PC-9 (cell line): ENCODE measurements at regions not wholly inside any gene's neighbourhood (a gene's known extent, or its start where the extent isn't known, plus 50 kb on each side); places are given as distances from the start of the nearest gene placed in this dataset.

Experiments used
- EZH2 ChIP-seq: fragments of 200-600 bp; sonication (generic); IDR thresholded peaks from 2 replicates; pipeline ENCODE4 v1.8.0; 2017; ENCODE audit warnings: antibody characterized with exemption, low read depth
- TF ChIP-seq, protein P1 (sequence below): fragments of 200-600 bp; sonication (generic); conservative IDR thresholded peaks from 2 replicates; pipeline ENCODE4 v1.6.1; 2017; ENCODE audit warnings: mixed run types, antibody characterized with exemption, mild to moderate bottlenecking, moderate library complexity

DNA sequence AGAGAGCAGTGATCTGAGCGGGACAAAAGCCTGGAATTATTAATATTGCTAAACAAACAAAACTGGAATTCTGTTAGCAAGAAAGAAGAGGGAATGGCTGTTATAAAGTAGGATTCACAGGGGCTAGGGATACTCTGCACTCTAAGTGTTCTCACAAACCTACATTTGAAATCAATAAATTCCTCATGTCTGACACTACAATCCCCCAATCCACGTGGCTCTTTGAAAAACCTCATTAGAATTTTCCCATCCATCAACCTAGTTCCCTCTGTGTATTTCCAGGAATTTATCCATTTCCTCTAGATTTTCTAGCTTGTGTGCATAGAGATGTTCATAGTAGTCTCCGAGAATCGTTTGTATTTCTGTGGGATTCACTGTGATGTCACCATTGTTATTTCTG is 307.5 kb downstream of the RBM26 start:
- TF ChIP-seq, protein P1, sequence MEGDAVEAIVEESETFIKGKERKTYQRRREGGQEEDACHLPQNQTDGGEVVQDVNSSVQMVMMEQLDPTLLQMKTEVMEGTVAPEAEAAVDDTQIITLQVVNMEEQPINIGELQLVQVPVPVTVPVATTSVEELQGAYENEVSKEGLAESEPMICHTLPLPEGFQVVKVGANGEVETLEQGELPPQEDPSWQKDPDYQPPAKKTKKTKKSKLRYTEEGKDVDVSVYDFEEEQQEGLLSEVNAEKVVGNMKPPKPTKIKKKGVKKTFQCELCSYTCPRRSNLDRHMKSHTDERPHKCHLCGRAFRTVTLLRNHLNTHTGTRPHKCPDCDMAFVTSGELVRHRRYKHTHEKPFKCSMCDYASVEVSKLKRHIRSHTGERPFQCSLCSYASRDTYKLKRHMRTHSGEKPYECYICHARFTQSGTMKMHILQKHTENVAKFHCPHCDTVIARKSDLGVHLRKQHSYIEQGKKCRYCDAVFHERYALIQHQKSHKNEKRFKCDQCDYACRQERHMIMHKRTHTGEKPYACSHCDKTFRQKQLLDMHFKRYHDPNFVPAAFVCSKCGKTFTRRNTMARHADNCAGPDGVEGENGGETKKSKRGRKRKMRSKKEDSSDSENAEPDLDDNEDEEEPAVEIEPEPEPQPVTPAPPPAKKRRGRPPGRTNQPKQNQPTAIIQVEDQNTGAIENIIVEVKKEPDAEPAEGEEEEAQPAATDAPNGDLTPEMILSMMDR, result no peak
- TF ChIP-seq EZH2, result no peak
